ENCODE measurements at regions not wholly inside any gene's neighbourhood (a gene's known extent, or its start where the extent isn't known, plus 50 kb on each side); places are given as distances from the start of the nearest gene placed in this dataset.

DNA sequence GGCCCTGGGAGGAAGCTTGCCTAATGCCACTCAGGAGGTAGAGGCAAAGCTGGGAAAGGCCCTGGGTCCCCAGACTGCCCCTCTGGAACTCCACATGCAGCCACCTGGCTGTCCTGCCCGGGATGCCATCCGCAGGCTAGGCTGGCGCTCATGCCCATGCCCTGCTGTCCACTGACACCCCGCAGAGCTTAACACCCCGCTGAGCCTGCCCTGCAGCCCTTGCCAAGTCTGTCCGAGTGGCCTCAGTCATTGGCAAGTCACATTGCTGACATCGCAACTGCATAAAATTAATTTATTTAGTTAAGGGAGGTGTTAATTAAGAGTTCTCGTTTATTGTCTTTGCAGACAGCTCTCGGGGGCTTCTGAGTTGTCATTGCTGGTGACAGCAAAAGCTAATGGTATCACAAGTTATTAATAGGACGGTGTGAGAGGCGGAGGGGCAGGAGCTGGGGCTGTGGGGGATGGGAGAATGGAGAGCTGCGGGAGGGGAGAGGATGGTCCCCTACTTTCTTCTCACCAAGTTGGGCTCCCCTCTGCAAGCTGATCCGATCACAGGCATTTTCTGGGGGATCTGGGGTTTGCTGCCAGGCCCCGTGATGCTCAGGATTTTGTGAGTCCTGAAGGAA, 55.6 kb upstream of the PCBD1 start:
- TF ChIP-seq, protein P1, sequence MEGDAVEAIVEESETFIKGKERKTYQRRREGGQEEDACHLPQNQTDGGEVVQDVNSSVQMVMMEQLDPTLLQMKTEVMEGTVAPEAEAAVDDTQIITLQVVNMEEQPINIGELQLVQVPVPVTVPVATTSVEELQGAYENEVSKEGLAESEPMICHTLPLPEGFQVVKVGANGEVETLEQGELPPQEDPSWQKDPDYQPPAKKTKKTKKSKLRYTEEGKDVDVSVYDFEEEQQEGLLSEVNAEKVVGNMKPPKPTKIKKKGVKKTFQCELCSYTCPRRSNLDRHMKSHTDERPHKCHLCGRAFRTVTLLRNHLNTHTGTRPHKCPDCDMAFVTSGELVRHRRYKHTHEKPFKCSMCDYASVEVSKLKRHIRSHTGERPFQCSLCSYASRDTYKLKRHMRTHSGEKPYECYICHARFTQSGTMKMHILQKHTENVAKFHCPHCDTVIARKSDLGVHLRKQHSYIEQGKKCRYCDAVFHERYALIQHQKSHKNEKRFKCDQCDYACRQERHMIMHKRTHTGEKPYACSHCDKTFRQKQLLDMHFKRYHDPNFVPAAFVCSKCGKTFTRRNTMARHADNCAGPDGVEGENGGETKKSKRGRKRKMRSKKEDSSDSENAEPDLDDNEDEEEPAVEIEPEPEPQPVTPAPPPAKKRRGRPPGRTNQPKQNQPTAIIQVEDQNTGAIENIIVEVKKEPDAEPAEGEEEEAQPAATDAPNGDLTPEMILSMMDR (IDR thresholded peaks at IDR 0.05): no peak
- Mint-ChIP-seq H3K27me3 (ENCODE audit: insufficient read depth) (peaks cover 32% of the 10 kb centered on the region), H3K4me3 (no peak overlapping the region), H3K4me1 (ENCODE audit: low read depth) (no peaks in the 10 kb centered on the region), H3K9me3 (no peaks in the 10 kb centered on the region), H3K27ac (no peak overlapping the region), H3K36me3 (ENCODE audit: low read depth) (no peaks in the 10 kb centered on the region)
- no peak for DNase-seq

GRCh38 chr10:70950037-70950436, 61.7 kb upstream of the PCBD1 start:
- TF ChIP-seq, protein P1 (IDR thresholded peaks at IDR 0.05): no peak
- Mint-ChIP-seq H3K9me3 (no peaks in the 10 kb centered on the region), H3K27me3 (ENCODE audit: insufficient read depth) (peaks cover 47% of the 10 kb centered on the region)

GRCh38 chr10:70950801-70951200, 62.4 kb upstream of the PCBD1 start:
- Mint-ChIP-seq H3K9me3 (no peaks in the 10 kb centered on the region), H3K4me1 (ENCODE audit: low read depth) (no peaks in the 10 kb centered on the region), H3K27me3 (ENCODE audit: insufficient read depth) (peaks cover 49% of the 10 kb centered on the region), H3K4me3 (no peak overlapping the region), H3K36me3 (ENCODE audit: low read depth) (no peaks in the 10 kb centered on the region), H3K27ac (no peak overlapping the region)
- DNase-seq: no peak
- TF ChIP-seq, protein P1 (IDR thresholded peaks at IDR 0.05): no peak

More at GRCh38 chr10:70950037-70950436, 61.7 kb upstream of the PCBD1 start:
- no peaks in the 10 kb centered on the region for H3K4me1 Mint-ChIP-seq (ENCODE audit: low read depth)
- no peaks in the 10 kb centered on the region for H3K36me3 Mint-ChIP-seq (ENCODE audit: low read depth)
- no peak overlapping the region for H3K4me3 Mint-ChIP-seq
- DNase-seq: no peak
- no peak overlapping the region for H3K27ac Mint-ChIP-seq

DNA sequence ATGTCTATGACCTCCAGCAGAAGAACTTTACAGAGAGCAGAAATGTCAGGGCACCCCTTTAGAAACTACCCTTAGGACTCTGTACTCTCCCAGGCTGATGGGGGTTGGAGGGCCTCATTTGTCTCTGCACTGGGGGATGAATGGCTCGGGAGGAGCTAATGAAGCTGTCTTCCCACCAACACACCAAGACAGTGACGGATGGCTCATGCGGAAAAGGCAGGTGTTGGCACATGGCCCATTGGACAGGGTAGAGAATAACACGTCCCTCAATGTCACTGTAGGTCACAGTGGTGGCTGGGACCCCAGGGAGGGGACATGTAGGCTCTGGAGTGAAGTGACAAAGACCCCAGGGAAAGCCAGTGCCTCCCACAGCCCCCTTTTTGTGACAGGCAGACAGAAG, 64.0 kb upstream of the PCBD1 start:
- Mint-ChIP-seq H3K27ac (no peak overlapping the region), H3K27me3 (ENCODE audit: insufficient read depth) (peaks cover 53% of the 10 kb centered on the region), H3K9me3 (no peaks in the 10 kb centered on the region), H3K4me3 (no peak overlapping the region), H3K36me3 (ENCODE audit: low read depth) (no peaks in the 10 kb centered on the region), H3K4me1 (ENCODE audit: low read depth) (no peaks in the 10 kb centered on the region)
- TF ChIP-seq, protein P1 (IDR thresholded peaks at IDR 0.05): no peak
- no peak for DNase-seq

GRCh38 chr10:70952921-70953320, 64.6 kb upstream of the PCBD1 start:
- Mint-ChIP-seq H3K27me3 (ENCODE audit: insufficient read depth) (peaks cover 55% of the 10 kb centered on the region), H3K9me3 (no peaks in the 10 kb centered on the region), H3K4me3 (no peak overlapping the region), H3K4me1 (ENCODE audit: low read depth) (no peaks in the 10 kb centered on the region), H3K27ac (no peak overlapping the region), H3K36me3 (ENCODE audit: low read depth) (no peaks in the 10 kb centered on the region)
- TF ChIP-seq, protein P1 (IDR thresholded peaks at IDR 0.05): no peak
- no peak for DNase-seq

Measured in HFFc6 (cell line).